Small intestine (tissue), 7 donors: ENCODE measurements at regions not wholly inside any gene's neighbourhood (a gene's known extent, or its start where the extent isn't known, plus 50 kb on each side); places are given as distances from the start of the nearest gene placed in this dataset.

Experiments used
- DNase-seq, 2 donors: peaks; one replicate each; pipeline versions ENCODE4 v3.0.0 to v3.0.0-alpha.2; 2013
- FAIRE-seq: peaks from 2 replicates; lab custom pipeline; 2012; peaks lifted over from hg19 to GRCh38; lab: Jason Lieb, UNC
- H3K27ac ChIP-seq, 3 donors: one replicate each; pipeline ENCODE4 v1.5.1; 2013; ENCODE audit warnings: low read length in 2 of 3, mild to moderate bottlenecking in 2 of 3, control low read depth in 1 of 3, inconsistent platforms in 1 of 3, low read depth in 1 of 3, moderate library complexity in 1 of 3
- H3K27me3 ChIP-seq, 3 donors: one replicate each; pipeline ENCODE4 v1.6.1; 2013; ENCODE audit warnings: low read length in 3 of 3, inconsistent platforms in 1 of 3; ENCODE audit not compliant: control insufficient read depth in 3 of 3, insufficient read depth in 3 of 3
- H3K36me3 ChIP-seq, 3 donors: one replicate each; pipeline ENCODE4 v1.6.1; 2013; ENCODE audit warnings: low read length in 3 of 3, inconsistent platforms in 1 of 3, low read depth in 1 of 3, mild to moderate bottlenecking in 1 of 3, moderate library complexity in 1 of 3; ENCODE audit not compliant: control insufficient read depth in 3 of 3, insufficient read depth in 2 of 3
- H3K4me1 ChIP-seq, 3 donors: one replicate each; pipeline ENCODE4 v1.6.1; 2013; ENCODE audit warnings: low read length in 2 of 3, inconsistent platforms in 1 of 3, low read depth in 1 of 3, mild to moderate bottlenecking in 1 of 3, moderate library complexity in 1 of 3; ENCODE audit not compliant: control insufficient read depth in 3 of 3, insufficient read depth in 2 of 3
- H3K4me3 ChIP-seq, 3 donors: one replicate each; pipeline ENCODE4 v1.5.1; 2013; ENCODE audit warnings: low read length in 3 of 3, control low read depth in 1 of 3, inconsistent platforms in 1 of 3, low read depth in 1 of 3, mild to moderate bottlenecking in 1 of 3, moderate library complexity in 1 of 3
- H3K9me3 ChIP-seq, 2 donors: one replicate each; pipeline ENCODE4 v1.6.1; 2013; ENCODE audit warnings: low read depth in 1 of 2, low read length in 1 of 2; ENCODE audit not compliant: control insufficient read depth in 2 of 2, insufficient read depth in 1 of 2
- whole genome bisulfite sequencing, 3 donors: extraction: QIAGEN DNeasy Blood & Tissue Kit; methylation state at CpG; one replicate each; pipeline ENCODE4 v1.1.7; 2013; 5-methylcytosine and 5-hydroxymethylcytosine counted together
- donor health status: healthy with polysubstance abuse.
- donor health status: control.
- donor health status: control.
- donor health status: Bipolar disorder and iron deficiency.
- donor health status: healthy.

DNA sequence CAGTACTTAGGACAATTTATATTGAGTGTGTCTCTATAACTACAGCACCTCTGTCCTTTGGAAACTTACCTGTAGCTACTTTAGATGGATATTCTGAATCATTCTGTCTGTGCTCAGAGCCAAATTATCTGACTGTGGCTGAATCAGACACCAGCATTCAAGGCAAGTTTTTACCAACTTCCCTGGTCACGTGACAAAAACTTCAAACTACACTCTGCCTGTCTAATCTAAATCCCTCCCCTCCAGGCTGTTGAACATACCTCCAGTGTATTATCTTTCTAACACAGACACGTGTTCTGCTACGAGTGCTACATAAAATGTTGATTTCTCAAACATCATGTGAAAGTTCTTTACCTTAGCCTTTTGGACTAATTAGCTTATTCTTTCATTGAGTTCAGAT, 641.2 kb upstream of the CPEB2 start:
- Histone ChIP-seq H3K4me1 (no peaks in the 10 kb centered on the region), H3K9me3 (no peaks in the 10 kb centered on the region), H3K27ac (no peak overlapping the region), H3K4me3 (no peak overlapping the region), H3K27me3 (no peaks in the 10 kb centered on the region), H3K36me3 (no peaks in the 10 kb centered on the region)
- DNase-seq = no peak
- no peak for FAIRE-seq
- WGBS, 3 donors = 68 to 77% (median 71%) methylated on average over 3 of the region's 3 CpGs

DNA sequence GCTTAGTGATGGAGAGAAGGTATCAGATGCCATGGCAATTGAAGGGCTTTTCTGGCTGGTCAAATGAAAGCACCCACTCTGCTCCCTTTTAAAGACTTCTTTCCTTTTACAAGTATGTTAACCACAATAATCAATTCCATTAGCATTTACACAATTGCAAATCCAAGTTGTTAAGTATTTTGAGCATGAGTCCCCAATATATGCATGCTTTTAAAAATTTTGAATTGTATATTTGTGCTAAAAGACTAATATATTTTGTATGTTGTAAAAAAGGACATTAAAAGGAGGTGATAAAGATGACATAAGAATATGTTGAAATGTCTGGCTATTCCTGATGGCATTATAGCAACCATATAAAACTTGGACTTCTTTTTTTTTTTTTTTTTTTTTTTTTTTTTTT, 639.9 kb upstream of the CPEB2 start:
- DNase-seq (no peak), FAIRE-seq (no peak)
- Histone ChIP-seq H3K27ac (no peak overlapping the region), H3K27me3 (no peaks in the 10 kb centered on the region), H3K36me3 (no peaks in the 10 kb centered on the region), H3K4me1 (no peaks in the 10 kb centered on the region), H3K4me3 (no peak overlapping the region), H3K9me3 (no peaks in the 10 kb centered on the region)

- no peak overlapping the region for H3K27ac ChIP-seq
- H3K4me1 ChIP-seq = no peaks in the 10 kb centered on the region
- FAIRE-seq (no peak), DNase-seq (no peak)
- no peaks in the 10 kb centered on the region for H3K27me3 ChIP-seq
- no peak overlapping the region for H3K4me3 ChIP-seq
- H3K36me3 ChIP-seq = no peaks in the 10 kb centered on the region
- no peaks in the 10 kb centered on the region for H3K9me3 ChIP-seq
Observed at GRCh38 chr4:14364953-14365536, 637.2 kb upstream of the CPEB2 start.

DNA sequence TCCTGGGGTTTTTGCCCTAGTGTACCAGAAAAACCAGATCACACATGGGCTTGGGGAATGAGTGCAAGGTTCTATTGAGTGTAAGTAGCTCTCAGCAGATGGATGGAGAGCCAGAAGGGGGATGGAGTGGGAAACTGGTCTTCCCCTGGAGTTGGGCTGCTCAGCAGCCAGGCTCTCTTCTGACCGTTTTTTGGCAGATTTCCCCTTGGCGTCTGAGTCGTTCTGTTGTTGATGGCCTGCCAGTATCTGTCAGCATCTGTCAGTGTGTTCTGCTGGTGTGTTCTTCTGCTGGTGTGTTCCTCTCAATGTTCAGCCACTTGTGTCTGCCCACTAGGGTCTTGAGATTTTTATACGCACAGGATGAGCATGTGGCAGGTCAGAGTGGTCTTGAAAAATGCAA, 633.9 kb upstream of the CPEB2 start:
- 63 to 75% (median 71%) methylated on average over 4 of the region's 4 CpGs for WGBS, 3 donors
- Histone ChIP-seq H3K9me3 (no peaks in the 10 kb centered on the region), H3K27ac (no peak overlapping the region), H3K27me3 (no peaks in the 10 kb centered on the region), H3K4me3 (no peak overlapping the region), H3K36me3 (no peaks in the 10 kb centered on the region), H3K4me1 (no peaks in the 10 kb centered on the region)
- FAIRE-seq = no peak
- no peak for DNase-seq

DNA sequence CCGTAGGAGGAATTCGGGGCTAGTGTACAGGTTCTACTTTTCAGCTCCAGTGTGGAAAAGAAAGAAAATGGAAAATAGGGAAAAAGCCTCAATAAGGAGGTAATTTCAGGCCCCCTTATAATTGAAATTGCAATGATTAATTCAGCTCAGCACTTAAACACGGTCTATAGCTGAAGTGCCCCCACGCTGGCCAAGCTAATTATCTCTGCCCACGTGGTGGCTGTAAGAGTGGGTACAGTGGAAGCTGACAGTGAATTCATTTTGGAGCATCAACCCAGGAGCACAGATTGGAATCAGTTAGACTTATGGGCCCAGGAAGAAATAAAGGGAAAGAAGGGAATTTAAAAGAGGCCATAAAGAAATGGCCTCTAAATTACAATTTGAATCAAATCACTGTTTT, 631.1 kb upstream of the CPEB2 start:
- no peak for DNase-seq
- FAIRE-seq = no peak
- H3K27ac ChIP-seq = no peak overlapping the region
- no peak overlapping the region for H3K4me3 ChIP-seq
- no peaks in the 10 kb centered on the region for H3K36me3 ChIP-seq
- H3K4me1 ChIP-seq = no peaks in the 10 kb centered on the region
- no peaks in the 10 kb centered on the region for H3K27me3 ChIP-seq
- 59 to 69% (median 64%) methylated on average over 5 of the region's 5 CpGs for WGBS, 3 donors
- no peaks in the 10 kb centered on the region for H3K9me3 ChIP-seq

DNA sequence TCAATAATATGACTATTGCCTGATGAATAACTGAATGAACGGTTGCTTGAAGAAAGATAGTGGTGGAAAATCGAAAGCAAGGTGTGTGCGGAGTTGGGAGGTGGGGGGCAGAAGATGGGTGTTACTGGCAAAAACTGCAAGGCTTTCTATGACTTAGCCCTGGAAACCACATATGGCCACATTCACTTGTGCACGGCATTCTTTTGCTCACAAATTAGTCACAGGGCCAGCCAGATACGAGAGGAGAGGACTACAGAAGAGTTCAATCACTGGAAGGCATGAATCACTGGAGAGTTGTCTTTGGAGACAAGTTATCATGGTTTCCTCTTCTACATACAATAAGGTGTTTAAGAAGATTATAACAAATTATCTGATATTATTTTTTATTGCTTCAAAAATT, 626.5 kb upstream of the CPEB2 start:
- FAIRE-seq = no peak
- 84 to 86% (median 84%) methylated on average over 5 of the region's 5 CpGs for WGBS, 3 donors

GRCh38 chr4:14379183-14379582, 623.1 kb upstream of the CPEB2 start:
- no peak overlapping the region for H3K4me3 ChIP-seq
- FAIRE-seq (no peak), DNase-seq (no peak)
- H3K27ac ChIP-seq = no peak overlapping the region
- no peaks in the 10 kb centered on the region for H3K4me1 ChIP-seq
- 67 to 87% (median 85%) methylated on average over 1 of the region's 1 CpG for WGBS, 3 donors
- H3K9me3 ChIP-seq = peaks cover 0 to 5% of the 10 kb centered on the region in 2 donors
- no peaks in the 10 kb centered on the region for H3K27me3 ChIP-seq
- H3K36me3 ChIP-seq = no peaks in the 10 kb centered on the region

More for the DNA sequence above, 626.5 kb upstream of the CPEB2 start:
- DNase-seq = no peak
- Histone ChIP-seq H3K4me1 (no peaks in the 10 kb centered on the region), H3K27ac (no peak overlapping the region), H3K9me3 (peaks cover 0 to 5% of the 10 kb centered on the region in 2 donors), H3K36me3 (no peaks in the 10 kb centered on the region), H3K27me3 (no peaks in the 10 kb centered on the region), H3K4me3 (no peak overlapping the region)

- no peak overlapping the region for H3K4me3 ChIP-seq
- peaks cover 0 to 6% (median 0%) of the 10 kb centered on the region in 3 donors for H3K4me1 ChIP-seq
- DNase-seq (no peak), FAIRE-seq (no peak)
- no peaks in the 10 kb centered on the region for H3K36me3 ChIP-seq
- H3K27me3 ChIP-seq = no peaks in the 10 kb centered on the region
- peaks cover 0 to 5% of the 10 kb centered on the region in 2 donors for H3K9me3 ChIP-seq
- H3K27ac ChIP-seq = no peak overlapping the region
- 57 to 75% (median 60%) methylated on average over 3 of the region's 3 CpGs for WGBS, 3 donors
Observed at GRCh38 chr4:14383652-14384051, 618.6 kb upstream of the CPEB2 start.

GRCh38 chr4:14384824-14385223, 617.5 kb upstream of the CPEB2 start:
- no peaks in the 10 kb centered on the region for H3K9me3 ChIP-seq
- no peak overlapping the region for H3K4me3 ChIP-seq
- DNase-seq (no peak), FAIRE-seq (no peak)
- no peaks in the 10 kb centered on the region for H3K36me3 ChIP-seq
- peaks cover 0 to 6% (median 0%) of the 10 kb centered on the region in 3 donors for H3K4me1 ChIP-seq
- no peaks in the 10 kb centered on the region for H3K27me3 ChIP-seq
- H3K27ac ChIP-seq = no peak overlapping the region
- WGBS, 3 donors = 84 to 89% (median 86%) methylated on average over 1 of the region's 1 CpG
